ENCODE measurements at regions not wholly inside any gene's neighbourhood (a gene's known extent, or its start where the extent isn't known, plus 50 kb on each side); places are given as distances from the start of the nearest gene placed in this dataset.

DNA sequence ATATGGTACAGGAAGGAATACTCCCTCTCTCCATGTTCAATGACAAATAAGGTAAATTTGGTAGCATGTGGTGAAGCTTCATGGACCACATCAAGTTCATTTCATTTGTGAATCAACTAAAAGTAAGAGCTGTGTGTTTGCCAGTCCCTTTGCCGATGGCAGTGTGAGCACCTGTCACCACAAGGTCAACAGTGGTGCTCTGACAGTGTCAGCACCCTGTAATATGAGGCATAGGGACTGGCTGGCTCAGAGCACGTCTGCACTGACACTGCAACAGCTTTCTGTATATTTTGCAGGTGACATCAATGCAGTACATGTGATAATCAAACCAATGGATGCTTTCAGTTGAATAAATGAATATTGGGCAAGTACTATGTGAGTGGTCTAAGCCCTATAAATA, 852.4 kb downstream of the TUSC7 start (continued):
- TF ChIP-seq CREB1 (CRISPR knock-in tag; IDR thresholded peaks at IDR 0.05; ENCODE audit: low read depth) (no peak), JUNB (IDR thresholded peaks at IDR 0.05; ENCODE audit: unreplicated experiment) (no peak), EZH2 (IDR thresholded peaks at IDR 0.05; ENCODE audit: low read depth, unreplicated experiment) (no peak), STAT1 (IDR thresholded peaks at IDR 0.05; ENCODE audit: unreplicated experiment) (no peak), ZNF114 (CRISPR knock-in tag; IDR thresholded peaks at IDR 0.05) (no peak), POLR2AphosphoS5 (IDR thresholded peaks at IDR 0.05; ENCODE audit: low read depth) (no peak)
- TF ChIP-seq, protein P1, sequence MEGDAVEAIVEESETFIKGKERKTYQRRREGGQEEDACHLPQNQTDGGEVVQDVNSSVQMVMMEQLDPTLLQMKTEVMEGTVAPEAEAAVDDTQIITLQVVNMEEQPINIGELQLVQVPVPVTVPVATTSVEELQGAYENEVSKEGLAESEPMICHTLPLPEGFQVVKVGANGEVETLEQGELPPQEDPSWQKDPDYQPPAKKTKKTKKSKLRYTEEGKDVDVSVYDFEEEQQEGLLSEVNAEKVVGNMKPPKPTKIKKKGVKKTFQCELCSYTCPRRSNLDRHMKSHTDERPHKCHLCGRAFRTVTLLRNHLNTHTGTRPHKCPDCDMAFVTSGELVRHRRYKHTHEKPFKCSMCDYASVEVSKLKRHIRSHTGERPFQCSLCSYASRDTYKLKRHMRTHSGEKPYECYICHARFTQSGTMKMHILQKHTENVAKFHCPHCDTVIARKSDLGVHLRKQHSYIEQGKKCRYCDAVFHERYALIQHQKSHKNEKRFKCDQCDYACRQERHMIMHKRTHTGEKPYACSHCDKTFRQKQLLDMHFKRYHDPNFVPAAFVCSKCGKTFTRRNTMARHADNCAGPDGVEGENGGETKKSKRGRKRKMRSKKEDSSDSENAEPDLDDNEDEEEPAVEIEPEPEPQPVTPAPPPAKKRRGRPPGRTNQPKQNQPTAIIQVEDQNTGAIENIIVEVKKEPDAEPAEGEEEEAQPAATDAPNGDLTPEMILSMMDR (conservative IDR thresholded peaks at IDR 0.05; ENCODE audit: low read depth in 2 of 2) = no peak
- TF ChIP-seq, protein P2, sequence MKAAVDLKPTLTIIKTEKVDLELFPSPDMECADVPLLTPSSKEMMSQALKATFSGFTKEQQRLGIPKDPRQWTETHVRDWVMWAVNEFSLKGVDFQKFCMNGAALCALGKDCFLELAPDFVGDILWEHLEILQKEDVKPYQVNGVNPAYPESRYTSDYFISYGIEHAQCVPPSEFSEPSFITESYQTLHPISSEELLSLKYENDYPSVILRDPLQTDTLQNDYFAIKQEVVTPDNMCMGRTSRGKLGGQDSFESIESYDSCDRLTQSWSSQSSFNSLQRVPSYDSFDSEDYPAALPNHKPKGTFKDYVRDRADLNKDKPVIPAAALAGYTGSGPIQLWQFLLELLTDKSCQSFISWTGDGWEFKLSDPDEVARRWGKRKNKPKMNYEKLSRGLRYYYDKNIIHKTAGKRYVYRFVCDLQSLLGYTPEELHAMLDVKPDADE (IDR thresholded peaks at IDR 0.05) = no peak
- TF ChIP-seq, protein P3, sequence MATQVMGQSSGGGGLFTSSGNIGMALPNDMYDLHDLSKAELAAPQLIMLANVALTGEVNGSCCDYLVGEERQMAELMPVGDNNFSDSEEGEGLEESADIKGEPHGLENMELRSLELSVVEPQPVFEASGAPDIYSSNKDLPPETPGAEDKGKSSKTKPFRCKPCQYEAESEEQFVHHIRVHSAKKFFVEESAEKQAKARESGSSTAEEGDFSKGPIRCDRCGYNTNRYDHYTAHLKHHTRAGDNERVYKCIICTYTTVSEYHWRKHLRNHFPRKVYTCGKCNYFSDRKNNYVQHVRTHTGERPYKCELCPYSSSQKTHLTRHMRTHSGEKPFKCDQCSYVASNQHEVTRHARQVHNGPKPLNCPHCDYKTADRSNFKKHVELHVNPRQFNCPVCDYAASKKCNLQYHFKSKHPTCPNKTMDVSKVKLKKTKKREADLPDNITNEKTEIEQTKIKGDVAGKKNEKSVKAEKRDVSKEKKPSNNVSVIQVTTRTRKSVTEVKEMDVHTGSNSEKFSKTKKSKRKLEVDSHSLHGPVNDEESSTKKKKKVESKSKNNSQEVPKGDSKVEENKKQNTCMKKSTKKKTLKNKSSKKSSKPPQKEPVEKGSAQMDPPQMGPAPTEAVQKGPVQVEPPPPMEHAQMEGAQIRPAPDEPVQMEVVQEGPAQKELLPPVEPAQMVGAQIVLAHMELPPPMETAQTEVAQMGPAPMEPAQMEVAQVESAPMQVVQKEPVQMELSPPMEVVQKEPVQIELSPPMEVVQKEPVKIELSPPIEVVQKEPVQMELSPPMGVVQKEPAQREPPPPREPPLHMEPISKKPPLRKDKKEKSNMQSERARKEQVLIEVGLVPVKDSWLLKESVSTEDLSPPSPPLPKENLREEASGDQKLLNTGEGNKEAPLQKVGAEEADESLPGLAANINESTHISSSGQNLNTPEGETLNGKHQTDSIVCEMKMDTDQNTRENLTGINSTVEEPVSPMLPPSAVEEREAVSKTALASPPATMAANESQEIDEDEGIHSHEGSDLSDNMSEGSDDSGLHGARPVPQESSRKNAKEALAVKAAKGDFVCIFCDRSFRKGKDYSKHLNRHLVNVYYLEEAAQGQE (IDR thresholded peaks at IDR 0.05; ENCODE audit: unreplicated experiment) = no peak

DNA sequence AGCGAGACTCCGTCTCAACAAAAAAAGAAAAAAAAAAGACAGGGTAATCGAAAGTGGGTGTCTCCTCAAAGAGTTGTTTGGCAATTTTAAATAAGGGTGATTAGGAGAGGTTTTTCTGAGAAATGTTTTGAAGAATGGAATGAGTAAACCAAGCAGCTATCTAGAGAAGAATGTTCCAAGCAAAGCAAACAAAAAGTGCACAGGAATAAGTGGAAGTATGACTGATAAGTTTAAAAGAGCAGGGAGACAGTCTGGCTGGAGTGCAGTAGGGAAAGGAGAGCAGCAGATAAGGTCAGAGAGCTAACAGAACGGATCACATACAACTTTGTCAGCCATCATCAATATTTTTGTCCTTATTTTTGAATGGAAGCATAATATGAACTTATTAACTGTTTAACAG, 853.5 kb downstream of the TUSC7 start:
- Mint-ChIP-seq H3K27ac (no peak overlapping the region), H3K4me1 (no peaks in the 10 kb centered on the region; the same call in 2 of the 3 replicates), H3K9me3 (no peaks in the 10 kb centered on the region), H3K27me3 (ENCODE audit: insufficient read depth, low read depth, poor library complexity) (no peaks in the 10 kb centered on the region), H3K36me3 (ENCODE audit: low read depth) (no peaks in the 10 kb centered on the region), H3K4me3 (no peak overlapping the region)
- H3K79me2 ChIP-seq (replicated peaks; ENCODE audit: insufficient read depth) = no peaks in the 10 kb centered on the region
- no peaks in the 10 kb centered on the region for H3K4me1 ChIP-seq (ENCODE audit: insufficient read depth)
- DNase-seq (ENCODE audit: low spot score) (no peak), ATAC-seq (no peak)
- H2AFZ ChIP-seq = no peak overlapping the region
- H3K36me3 ChIP-seq (ENCODE audit: insufficient read depth) = no peaks in the 10 kb centered on the region
- H3K9me2 ChIP-seq (ENCODE audit: insufficient read depth) = no peaks in the 10 kb centered on the region
- H3K4me2 ChIP-seq = no peak overlapping the region
- no peaks in the 10 kb centered on the region for H4K20me1 ChIP-seq (replicated peaks; ENCODE audit: insufficient read depth)
- no peak overlapping the region for H3K4me3 ChIP-seq
- H3F3A ChIP-seq (replicated peaks; ENCODE audit: low read depth) = no peaks in the 10 kb centered on the region
- no peak overlapping the region for H3K27ac ChIP-seq (ENCODE audit: low read depth)
- H3K27me3 ChIP-seq (ENCODE audit: insufficient read depth) = no peaks in the 10 kb centered on the region
- TF ChIP-seq EZH2 (IDR thresholded peaks at IDR 0.05; ENCODE audit: low read depth, unreplicated experiment) (no peak), STAT1 (IDR thresholded peaks at IDR 0.05; ENCODE audit: unreplicated experiment) (no peak), ZNF114 (CRISPR knock-in tag; IDR thresholded peaks at IDR 0.05) (no peak), EZH2phosphoT487 (IDR thresholded peaks at IDR 0.05; ENCODE audit: unreplicated experiment) (no peak)
- TF ChIP-seq, protein P3 (IDR thresholded peaks at IDR 0.05; ENCODE audit: unreplicated experiment) = no peak

Measured in GM23338 (cell line).